GM18505 (cell line): ENCODE measurements at regions not wholly inside any gene's neighbourhood (a gene's known extent, or its start where the extent isn't known, plus 50 kb on each side); places are given as distances from the start of the nearest gene placed in this dataset.
A peak's percentile ranks its signal among the peaks of the same experiment; 100 is the strongest.
"Not testable (repeated sequence)": the region's sequence is repeated elsewhere in the genome, so short reads cannot be mapped to it uniquely, and the experiment has no call there.

Experiments
- ATAC-seq: cut with Tn5 transposase; IDR thresholded peaks from one replicate; pipeline ENCODE4 v1.9.1; 2021; ENCODE audit not compliant: unreplicated experiment
- POLR2A ChIP-seq: IDR thresholded peaks from 4 replicates; pipeline ENCODE4 v1.6.1; 2011; ENCODE audit warnings: borderline replicate concordance; ENCODE audit not compliant: insufficient read depth, insufficient read length; ENCODE audit errors: extremely low read depth

GRCh38 chr3:90069748-90070147, 962.3 kb downstream of the EPHA3 start:
- TF ChIP-seq POLR2A, result no peak
- no peak for ATAC-seq

GRCh38 chr3:90076136-90076535, 968.7 kb downstream of the EPHA3 start:
- ATAC-seq, result no peak
- no peak for TF ChIP-seq POLR2A

GRCh38 chr3:90080988-90081387, 973.6 kb downstream of the EPHA3 start:
- no peak for ATAC-seq
- no peak for TF ChIP-seq POLR2A

DNA sequence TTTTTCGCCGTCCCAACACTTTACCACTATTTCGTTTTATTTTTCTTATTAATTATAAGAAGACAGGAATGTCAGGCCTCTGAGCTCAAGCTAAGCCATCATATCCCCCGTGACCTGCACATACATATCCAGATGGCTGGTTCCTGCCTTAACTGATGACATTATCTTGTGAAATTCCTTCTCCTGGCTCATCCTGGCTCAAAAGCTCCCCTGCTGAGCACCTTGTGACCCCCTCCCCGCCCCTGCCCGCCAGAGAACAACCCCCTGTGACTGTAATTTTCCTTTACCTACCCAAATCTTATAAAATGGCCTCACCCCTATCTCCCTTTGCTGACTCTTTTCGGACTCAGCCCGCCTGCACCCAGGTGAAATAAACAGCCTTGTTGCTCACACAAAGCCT, 978.9 kb downstream of the EPHA3 start:
- ATAC-seq, result not testable (repeated sequence)

- no peak for TF ChIP-seq POLR2A
- ATAC-seq, result no peak
Observed at GRCh38 chr3:90087703-90088102, 980.3 kb downstream of the EPHA3 start.

GRCh38 chr3:90091549-90091948, 984.1 kb downstream of the EPHA3 start:
- TF ChIP-seq POLR2A, result no peak
- peak; percentile 90 for ATAC-seq

DNA sequence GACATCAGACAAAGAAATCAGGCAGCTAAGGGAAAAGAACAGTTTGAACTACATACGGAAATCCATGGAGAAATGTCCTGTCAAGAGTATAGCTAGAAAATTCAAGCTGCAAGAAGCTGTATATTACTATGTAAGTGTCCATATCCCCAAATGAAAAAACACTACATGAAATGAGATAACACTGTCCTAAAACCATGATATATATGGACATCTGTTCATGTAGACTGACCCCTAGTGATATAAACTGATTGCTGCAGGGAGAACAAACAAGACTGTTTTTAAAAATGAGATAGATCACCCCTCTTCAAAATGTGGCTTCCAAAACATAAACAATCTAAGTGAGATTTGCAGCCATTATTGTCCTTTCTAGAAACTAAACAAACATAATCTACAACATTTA, 985.6 kb downstream of the EPHA3 start:
- TF ChIP-seq POLR2A, result no peak
- ATAC-seq, result no peak

- ATAC-seq, result no peak
- TF ChIP-seq POLR2A, result no peak
Observed at GRCh38 chr3:90095811-90096210, 988.4 kb downstream of the EPHA3 start.

- no peak for ATAC-seq
- TF ChIP-seq POLR2A, result no peak
Observed at GRCh38 chr3:90099493-90099892, 992.1 kb downstream of the EPHA3 start.

- TF ChIP-seq POLR2A, result no peak
- no peak for ATAC-seq
Observed at GRCh38 chr3:90102146-90102545, 994.7 kb downstream of the EPHA3 start.

DNA sequence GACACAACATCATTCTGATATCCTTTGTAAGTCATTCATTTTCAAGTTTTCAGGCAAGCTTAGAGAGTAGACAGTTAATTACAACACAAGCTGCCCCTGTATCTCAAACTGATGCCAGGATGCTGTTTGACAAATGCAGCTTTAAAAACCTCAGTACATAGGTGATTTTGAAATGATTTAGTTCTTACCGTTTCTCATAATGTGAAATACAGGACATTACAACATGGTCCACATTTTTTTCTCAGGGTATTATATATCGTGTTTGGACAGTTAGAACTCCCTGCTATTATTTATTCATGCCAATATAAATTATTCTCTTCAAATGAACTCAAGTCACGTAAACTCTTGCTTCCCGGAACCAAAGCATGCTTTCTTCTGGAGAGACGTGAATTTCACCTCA, 1013.9 kb downstream of the EPHA3 start:
- no peak for ATAC-seq
- TF ChIP-seq POLR2A, result no peak

DNA sequence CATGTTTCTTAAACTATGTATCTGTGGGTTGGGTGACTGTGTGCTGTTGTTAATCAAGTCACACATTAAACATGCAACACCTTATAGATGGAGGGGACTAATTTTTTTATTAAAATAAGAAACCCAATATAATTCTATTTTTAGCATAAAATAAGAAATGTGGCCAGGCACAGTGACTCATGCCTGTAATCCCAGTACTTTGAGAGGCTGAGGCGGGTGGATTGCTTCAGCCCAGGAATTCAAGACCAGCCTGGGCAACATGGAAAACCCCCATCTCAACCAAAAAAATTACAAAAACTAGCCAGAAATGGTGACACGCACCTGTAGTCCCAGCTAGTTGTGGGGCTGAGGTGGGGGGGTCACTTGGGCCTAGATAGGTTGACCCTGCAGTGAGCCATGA, 1021.0 kb downstream of the EPHA3 start:
- no peak for TF ChIP-seq POLR2A
- ATAC-seq, result no peak

DNA sequence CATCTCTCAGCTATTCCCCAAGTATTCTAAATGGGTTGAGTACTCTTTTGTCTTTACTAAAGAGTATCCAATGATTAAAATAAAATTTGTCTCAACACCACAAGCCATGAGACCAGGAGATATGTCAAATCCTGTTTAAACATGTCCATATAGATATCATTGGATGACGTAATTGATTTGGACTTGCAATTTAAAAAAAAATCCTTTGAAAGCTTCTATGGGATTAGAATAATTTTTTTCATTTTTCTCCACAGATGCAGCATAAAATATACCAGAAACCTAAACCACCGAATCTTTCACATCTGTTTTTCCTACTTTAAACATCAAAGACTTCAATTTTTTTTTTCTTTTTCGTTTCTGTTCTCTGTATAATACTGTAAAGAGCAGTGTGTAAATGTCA, 1022.3 kb downstream of the EPHA3 start:
- ATAC-seq, result no peak
- TF ChIP-seq POLR2A, result no peak

DNA sequence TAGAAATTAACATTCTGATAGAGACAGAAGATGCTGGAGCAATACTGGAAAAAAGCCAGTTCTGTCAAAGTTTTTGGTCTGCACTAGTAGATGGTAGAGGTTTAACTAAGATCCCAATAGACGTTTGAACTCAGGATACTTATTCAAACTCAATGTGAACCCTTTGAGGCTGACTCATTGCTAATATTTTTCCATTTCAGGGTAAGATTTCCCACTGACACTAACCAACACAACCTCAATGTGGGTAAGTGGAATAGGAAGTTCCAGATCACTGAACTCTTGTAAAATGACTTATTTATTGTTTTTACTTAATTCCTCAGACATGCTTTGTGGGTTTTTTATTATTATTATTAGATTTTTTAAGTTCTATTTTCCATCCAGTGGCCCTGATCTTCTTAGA, 1024.8 kb downstream of the EPHA3 start:
- TF ChIP-seq POLR2A, result no peak
- no peak for ATAC-seq

DNA sequence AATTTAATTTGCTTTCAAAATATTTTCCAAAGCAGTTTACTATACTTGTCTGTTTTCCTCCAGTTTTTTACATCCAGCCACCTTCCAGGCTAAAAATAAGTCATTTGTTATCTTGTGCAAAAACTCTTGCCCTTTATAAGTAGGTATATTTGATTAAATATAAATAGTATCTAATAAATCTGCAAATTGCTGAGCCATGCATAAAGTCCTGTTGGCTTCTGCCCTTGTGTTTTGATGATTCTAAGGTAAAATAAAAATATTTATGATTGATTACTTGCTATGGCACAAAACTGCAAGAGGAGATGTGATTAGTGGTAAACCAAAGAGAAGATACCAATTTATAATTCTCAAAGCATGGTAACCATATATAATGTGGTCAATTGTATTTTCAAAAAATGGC, 1026.7 kb downstream of the EPHA3 start:
- ATAC-seq, result no peak
- TF ChIP-seq POLR2A, result no peak

GRCh38 chr3:90136456-90137191, 1029.2 kb downstream of the EPHA3 start:
- ATAC-seq, result no peak
- TF ChIP-seq POLR2A, result no peak
